DMS79 treated with DMSO at 0.1 percent for 48 hours (cell line): ENCODE measurements at regions not wholly inside any gene's neighbourhood (a gene's known extent, or its start where the extent isn't known, plus 50 kb on each side); places are given as distances from the start of the nearest gene placed in this dataset.

Source experiments
- DNase-seq: peaks from one replicate; lab custom pipeline; 2025; lab: John Stamatoyannopoulos, UW

DNA sequence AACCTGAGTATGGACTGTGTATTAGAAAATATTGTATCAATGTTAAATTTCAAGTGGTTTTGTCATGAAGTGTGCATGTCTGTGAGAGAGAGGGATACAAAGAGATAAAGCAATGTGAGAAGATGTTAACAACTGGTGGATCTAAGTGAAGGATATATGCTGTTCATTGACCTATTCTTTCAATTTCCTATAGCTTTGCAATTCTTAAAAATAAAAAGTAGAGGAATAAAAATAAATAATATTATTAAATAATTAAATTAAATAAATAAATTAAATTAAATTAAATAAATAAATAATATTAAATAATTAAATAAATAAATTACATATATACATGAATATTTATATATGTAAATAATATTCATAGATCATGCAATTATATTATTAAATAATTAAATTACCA, 131.2 kb upstream of the DACH1 start:
- no peak for DNase-seq

DNA sequence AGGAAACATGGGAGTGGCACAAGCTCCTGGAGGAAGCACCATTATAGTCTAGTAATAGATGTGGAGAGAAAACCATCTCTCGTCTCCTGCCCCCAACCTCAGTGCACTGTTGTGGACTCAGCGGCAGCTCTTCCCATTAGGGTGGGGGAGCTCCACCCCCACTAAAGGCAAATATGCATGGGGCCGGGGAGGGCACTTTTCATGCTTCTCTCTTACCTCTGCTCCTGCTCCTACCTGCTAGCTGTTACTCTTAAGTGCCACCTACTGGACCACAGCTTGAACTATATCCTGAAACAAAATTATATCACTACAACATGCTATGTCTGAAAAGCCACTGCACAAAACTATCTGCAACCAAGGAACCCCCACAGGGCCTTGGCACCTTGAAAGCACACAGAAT, 112.6 kb upstream of the DACH1 start:
- DNase-seq, result no peak

DNA sequence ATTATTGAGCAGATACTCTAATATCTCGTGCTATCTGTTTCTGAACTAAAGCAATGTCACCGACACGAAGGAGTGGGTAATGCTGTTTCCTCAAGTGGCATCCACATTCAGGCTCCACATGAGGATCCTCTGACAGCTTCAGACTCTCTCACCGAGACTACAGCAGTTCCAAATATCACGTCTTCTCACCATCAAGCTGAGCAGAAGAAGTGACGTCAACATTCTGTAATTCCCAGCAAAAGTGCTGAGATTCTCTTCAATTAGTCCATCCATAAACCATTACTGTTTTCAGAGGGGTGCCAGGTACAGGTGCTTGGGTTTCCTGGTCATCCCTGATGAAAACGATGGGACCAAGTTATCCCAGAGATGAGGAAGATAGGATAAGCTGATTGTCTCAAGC, 110.0 kb upstream of the DACH1 start:
- no peak for DNase-seq

DNA sequence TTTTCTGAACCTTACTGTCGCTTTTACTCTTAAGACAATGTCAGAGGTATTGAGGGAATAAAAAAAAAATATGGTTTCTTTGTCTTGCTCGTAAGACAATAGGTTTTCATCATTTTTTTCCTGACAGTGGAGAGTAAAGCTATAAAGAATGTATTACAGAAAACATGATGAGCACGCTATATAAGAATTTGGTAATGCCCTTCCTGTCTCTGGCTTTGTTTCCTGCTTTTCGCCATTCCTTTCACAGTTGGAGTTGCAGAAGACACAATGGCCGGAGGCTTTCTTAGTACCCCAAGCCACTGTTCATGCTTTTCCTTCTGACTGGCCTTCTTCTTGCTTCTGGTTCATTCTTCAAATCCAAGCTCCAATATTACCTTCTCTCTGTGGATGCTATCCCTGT, 101.0 kb upstream of the DACH1 start:
- no peak for DNase-seq

DNA sequence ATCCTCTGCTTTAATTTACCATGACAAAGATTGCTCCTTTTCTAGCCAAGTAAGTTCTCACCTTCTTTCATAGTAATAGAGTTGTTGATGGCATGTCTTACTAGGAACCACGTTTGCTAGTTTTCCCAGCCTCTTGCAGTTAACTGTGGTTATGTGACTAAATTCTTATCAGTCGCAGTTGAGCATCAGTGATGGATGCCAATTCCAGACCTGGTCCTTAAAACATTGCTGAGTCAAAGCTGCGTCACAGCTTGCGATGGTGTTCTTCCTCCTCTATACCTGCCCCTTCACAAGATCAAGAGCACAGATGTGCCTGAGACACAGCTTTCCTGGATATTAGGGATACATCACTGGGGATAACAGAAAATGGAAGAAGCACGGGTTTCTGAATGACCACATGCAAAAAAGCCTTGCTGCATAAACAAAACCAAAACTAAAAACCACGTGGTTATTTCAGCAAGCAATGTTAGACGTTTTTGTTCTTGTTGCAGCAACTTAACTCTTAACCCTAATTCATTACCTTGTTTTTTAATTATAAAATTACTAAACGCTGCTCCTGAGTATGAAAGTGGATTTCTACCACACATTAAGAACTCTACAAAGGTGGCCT, 97.6 kb upstream of the DACH1 start:
- DNase-seq, result no peak

DNA sequence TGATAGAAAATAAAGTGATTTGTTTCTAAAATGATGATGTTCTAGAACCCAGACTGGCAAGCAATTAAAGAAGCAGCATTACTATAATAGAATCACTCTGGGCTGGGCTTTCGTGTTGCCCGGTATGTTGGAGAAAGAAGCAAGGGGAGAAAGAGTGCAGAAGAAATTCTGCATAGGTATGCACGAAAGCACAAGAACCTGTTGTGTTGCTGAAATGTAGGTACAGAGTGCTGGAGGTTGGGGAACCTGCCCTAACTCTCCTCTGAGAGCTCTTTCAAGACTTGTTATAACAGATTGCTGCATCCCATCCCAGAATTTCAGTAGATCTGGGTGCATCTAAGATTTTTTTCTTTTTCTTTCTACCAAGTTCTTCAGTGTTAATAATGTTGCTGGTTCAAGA, 95.7 kb upstream of the DACH1 start:
- DNase-seq, result no peak

DNA sequence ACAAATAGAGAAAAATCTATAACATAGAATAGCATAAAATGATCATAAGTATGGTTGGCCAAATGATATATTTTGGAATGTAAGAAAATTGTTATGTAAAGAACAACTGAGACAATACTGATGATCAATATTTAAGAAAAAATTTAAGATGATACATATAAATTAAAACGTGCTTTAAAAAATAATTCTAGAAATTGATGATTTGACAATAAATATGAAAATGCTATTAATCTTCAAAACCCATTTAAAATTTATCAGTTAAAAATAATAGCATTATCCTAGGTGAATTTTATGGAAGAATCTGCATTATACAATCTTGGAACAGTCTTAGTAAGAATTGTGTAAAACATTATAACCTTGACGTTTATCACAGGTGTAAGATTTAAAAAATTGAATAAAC, 95.1 kb upstream of the DACH1 start:
- no peak for DNase-seq

DNA sequence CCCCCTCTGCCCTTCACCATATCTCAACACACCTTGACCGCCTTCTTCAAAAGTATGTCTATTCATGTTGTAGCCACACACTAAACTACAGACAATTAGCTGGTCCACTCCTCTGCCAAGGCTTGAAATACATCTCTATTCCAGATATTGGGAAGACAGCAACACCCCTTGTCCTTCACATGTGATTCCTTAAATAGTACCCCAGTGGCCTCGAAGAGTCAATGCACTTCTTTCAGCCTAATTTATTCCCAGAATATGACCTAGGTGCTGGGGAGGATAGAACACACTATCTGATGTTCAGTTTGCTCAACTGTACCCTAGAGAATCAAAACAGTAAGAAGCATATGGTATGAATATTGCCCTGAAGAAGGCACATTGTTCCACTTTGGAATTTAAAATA, 82.4 kb upstream of the DACH1 start:
- DNase-seq, result no peak

DNA sequence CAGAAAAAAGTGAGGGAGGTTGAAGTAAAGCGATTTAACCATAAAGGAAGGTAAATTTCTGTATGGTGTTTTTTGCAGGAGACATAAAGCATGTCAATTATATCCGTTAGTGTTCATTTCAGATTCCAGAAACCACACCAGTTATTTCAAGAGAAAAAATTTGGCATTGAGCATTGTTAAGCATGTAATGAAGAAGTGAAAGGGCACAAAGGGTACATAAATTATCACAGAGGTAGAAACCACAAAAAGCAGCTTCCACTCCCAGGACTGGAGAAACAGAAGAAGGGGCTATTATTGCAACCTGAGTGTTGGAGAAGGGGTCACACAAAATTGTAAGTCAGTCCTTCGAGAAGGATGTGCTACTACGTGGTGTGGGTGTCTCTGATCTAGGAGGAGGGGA, 72.2 kb upstream of the DACH1 start:
- no peak for DNase-seq

DNA sequence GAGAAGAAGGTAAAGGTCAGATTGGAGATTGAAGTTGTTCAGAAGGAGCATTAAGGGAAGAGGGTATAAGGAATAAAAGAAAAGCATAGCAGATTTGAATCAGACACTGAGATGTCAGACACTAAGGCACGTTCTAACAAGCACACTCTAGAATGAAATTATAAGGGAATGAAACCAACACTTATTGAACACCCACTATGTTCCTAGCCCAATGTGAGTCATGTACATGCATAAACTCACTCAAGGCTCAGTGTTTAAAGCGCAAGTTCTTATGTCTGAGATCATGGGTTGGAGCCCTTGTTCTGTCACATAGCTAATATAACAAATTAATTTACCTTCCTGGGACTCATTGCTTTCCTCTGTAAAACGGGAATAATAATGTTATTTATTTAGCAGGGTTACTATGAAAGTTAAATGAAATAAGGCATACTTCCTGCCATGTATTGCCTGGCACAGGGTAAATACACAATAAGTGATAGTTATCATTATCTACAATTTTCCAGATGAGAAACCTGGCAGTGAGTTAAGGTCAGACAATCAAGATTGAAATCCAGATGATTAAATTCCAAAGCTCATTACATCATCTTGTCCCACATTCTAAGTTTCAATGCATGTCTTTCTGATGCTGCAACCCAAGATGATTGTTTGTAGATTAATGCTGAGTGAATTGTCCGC, 68.3 kb upstream of the DACH1 start:
- DNase-seq, result no peak

DNA sequence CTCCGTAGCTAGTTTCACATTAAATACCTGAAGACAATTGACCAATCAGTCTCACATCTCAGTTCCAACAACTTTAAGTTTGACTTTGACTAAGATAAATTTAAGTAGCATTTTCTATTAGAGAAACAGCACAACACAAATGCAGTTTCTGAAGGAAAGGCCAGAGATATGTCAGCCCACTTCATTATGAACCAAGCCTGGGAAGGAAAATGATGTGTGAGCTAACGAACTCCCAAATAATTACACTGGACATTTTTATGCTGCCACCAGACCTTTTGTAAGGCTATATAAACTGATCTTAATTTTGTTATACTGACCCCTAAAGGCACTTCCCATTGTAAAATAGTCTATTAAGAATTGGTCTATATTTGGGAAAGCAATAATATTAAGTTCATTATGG, 57.9 kb upstream of the DACH1 start:
- DNase-seq, result no peak

DNA sequence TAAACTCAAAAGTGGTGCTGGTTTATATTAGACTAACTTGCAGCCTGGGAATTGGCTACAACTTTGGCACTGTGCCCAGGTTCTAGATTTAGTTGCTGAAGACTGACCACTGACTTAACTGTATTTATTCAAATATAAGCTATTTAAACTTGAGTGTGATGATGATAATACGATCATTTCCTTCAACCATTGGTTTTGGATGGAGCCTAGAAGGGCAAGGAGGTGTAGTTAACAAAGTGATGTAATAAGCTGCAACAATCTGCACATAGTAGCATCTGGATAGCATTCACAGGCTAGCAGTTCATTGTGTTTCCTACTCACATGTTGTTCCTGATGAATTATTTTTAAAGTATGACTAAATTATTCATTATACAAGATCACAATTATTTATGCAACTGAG, 55.2 kb upstream of the DACH1 start:
- DNase-seq, result no peak
